HuH-7 (cell line): ENCODE measurements at regions not wholly inside any gene's neighbourhood (a gene's known extent, or its start where the extent isn't known, plus 50 kb on each side); places are given as distances from the start of the nearest gene placed in this dataset.

Experiments used
- DNase-seq: peaks from one replicate; pipeline ENCODE4 v3.0.0; 2011; ENCODE audit warnings: low spot score

- no peak for DNase-seq
Measured at GRCh38 chr12:98280152-98280551, 235.2 kb upstream of the TMPO start.

DNA sequence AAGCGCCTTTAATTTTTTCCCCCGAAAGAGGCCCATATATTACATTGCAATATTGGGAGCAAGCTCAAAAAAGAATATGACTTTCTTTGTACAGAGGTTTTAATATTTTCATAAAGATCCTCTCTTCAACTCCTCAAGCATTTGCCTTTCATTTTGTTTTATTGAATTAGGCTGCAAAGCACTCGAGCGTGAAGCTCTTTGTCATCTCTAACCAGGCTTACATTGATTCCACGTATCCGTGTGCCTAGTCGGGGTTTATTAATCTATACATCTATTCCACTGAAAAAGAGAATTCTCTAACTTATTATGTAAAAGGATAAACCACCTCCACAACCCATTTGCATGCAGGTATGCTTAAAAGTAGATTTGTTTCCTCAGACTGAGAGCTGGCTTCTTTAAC is 234.8 kb upstream of the TMPO start:
- no peak for DNase-seq

- DNase-seq, result no peak
Measured at GRCh38 chr12:98291828-98292227, 223.6 kb upstream of the TMPO start.

DNA sequence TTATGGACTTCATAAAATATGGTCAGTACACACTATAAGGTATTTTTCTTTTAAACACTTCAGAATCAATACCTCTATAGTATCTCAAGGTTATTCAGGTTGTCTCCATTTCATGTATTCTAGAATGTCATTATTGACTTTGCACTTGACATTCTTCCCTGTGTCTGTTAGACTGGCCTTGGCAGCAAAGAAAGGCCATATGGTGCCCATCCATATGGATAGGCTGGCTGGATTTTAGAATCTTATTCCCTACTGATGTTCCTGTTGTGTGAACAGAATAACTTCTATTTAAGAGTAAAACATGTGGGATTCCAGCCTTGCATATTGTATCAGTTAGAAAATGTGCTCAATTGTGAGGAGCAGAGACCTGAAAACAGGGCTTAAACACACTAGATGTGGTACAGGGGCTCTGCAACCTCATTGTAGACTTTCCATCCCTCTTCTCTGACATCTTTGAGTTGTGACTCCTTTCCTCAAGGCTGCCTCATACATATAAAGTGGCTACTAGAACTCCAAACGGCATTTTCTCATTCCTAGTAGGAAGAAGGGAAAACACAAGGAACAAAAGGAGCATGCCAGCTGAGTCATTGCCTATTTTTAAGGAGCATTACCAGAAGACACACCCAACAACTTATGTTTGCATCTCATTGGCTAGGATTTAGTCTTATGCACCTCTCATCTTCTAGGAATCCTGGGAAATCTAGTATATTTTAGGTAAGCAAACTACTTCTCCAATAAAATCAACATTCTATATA is 221.2 kb upstream of the TMPO start:
- no peak for DNase-seq

- no peak for DNase-seq
Measured at GRCh38 chr12:98295681-98296080, 219.7 kb upstream of the TMPO start.

DNA sequence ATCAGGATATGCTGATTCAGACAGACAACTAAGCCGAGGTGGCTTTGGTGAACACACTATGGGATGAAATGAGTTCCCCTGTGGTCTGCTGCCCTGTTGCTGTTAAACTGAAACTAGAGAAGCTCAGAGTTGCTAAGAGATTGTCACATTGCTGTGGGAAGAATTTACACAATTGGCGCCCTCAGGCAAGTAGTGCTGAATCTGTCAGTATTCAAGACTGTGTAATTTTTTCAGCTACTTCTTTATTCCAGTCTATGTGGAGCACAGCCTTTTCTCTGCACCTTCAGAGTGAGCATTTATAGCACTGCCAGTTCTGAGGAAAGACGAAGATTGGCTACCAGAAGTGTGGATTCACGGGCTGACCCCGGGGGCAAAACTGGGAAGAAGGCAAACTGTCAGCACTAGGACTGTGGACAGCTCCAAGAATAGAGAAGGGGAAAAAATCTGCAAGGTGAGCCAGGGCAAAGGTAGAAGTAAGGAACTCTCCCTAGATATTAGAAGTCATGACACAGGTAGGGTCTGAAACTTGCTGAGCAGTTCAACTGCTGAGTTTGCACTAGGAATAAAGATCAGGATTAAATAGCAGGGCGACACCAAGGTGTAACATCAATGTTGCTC is 218.8 kb upstream of the TMPO start:
- peak; percentile 6 for DNase-seq

GRCh38 chr12:98297538-98297937 is 217.9 kb upstream of the TMPO start:
- DNase-seq, result no peak

- no peak for DNase-seq
Measured at GRCh38 chr12:98308141-98308540, 207.2 kb upstream of the TMPO start.

DNA sequence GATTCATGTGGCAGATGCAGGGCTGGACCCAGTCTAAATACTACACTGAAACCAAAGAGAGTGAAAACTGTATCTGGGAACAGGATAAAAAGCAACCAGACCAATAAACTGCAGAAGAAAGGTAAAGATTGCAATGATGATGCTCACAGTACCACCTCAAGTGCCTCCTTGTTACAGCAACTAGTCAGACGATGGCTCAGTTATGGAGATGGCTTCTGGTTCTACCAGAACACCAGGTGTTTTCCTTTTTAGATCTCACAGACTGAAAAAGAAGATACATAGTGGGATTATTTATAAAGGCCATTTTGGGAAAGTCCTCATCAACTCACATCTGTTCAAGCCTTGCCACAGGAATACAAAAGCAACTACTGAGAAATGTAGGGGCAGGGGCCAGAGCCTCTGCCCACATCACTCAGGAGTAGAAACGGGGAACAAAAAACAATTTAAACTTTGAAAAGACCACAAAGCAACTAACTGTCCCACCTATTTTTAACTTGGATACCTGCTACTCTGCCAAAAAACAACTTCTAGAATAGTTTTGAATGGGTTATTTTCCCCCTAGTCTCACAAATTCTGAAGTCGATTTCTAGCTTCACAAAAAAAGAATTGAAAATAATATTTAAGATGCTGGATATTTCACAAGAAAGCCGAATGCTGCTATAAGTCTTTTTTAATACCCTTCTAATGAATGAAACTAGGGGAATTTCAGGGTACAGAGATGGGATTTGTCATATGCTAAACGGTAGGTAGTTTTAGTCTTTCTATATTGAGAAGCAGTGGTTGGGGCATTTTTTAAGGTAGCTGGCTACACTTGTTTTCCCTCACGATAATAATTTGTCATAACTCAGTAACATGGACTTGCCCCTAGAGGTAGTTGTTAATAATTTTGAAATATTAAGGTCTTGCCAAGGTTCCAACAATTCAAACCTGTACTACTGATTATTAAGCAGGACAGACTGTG is 197.2 kb upstream of the TMPO start:
- DNase-seq, result no peak

- DNase-seq, result no peak
Measured at GRCh38 chr12:98319716-98320425, 195.5 kb upstream of the TMPO start.

- DNase-seq, result no peak
Measured at GRCh38 chr12:98325003-98325402, 190.4 kb upstream of the TMPO start.

DNA sequence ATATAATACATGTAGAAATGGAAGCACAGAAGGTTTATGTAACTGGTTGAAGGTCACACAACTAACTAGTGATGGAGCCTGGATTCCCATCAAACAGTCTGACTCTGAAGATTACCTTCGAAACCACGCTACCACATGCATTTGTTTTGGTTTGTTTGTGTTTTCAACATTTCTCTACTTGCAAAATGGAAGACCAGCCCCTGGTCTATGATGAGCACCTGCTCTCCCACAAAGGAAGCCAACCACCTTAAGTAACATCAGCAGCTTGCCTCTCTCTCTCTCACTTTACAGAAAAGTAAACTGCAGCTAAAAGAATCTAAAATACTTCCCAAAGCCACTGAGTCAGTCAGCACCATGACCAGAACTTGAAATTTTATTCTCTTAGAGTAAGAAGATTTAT is 186.9 kb upstream of the TMPO start:
- no peak for DNase-seq

DNA sequence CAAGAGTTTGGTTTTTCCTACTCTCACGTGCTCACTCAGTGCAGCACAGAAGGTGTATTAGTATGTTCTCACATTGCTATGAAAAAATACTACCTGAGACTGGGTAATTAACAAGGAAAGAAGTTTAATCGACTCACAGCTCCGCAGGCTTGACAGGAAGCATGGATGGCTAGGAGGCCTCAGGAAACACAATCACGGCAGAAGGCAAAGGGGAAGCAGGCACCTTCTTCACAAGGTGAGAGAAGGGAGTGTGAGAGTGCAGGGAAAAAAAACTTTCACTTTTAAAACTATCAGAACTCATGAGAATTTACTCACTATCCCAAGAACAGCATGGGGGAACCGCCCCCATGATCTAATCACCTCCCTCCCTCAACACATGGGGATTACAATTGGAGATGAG is 185.8 kb upstream of the TMPO start:
- DNase-seq, result no peak

DNA sequence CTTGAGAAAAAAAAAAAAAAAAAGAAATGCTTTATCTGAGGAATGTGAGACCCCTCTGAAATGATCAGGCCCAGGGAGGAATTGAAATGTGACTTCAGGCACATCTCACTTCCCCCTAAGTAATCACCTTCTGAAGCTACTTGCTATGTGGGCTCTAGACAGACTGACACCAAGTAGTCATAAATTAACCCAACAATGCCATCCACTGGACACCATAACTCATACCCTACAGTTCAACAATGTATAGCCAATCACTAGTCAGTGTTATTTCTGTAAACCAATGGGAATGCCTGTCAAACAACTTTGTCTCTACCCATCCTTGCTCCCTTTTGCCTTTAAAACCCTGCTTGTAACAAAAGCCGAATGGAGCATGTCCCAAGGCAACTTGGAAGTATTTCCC is 182.7 kb upstream of the TMPO start:
- DNase-seq, result no peak

GRCh38 chr12:98334768-98335167 is 180.6 kb upstream of the TMPO start:
- no peak for DNase-seq

- no peak for DNase-seq
Measured at GRCh38 chr12:98341026-98341425, 174.4 kb upstream of the TMPO start.

DNA sequence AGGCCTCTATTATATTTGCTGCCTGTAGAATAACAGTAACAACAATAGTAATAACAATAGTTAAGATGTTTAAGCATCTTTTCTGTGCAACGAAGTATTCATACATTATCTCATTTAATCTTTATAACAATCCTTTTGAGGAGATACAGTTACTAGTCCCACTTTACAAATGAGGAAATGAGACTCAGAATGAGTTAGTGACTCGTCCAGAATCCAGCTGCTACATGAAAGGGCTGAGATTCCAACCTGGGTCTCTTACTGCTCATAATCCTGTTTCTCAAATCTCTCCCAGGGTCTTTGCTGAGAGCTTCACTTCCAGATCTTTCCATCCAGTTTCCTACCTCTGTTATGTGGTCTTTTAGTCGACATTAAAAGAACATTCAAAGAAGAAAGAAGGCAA is 173.7 kb upstream of the TMPO start:
- DNase-seq, result no peak

- DNase-seq, result no peak
Measured at GRCh38 chr12:98343002-98343567, 172.3 kb upstream of the TMPO start.

DNA sequence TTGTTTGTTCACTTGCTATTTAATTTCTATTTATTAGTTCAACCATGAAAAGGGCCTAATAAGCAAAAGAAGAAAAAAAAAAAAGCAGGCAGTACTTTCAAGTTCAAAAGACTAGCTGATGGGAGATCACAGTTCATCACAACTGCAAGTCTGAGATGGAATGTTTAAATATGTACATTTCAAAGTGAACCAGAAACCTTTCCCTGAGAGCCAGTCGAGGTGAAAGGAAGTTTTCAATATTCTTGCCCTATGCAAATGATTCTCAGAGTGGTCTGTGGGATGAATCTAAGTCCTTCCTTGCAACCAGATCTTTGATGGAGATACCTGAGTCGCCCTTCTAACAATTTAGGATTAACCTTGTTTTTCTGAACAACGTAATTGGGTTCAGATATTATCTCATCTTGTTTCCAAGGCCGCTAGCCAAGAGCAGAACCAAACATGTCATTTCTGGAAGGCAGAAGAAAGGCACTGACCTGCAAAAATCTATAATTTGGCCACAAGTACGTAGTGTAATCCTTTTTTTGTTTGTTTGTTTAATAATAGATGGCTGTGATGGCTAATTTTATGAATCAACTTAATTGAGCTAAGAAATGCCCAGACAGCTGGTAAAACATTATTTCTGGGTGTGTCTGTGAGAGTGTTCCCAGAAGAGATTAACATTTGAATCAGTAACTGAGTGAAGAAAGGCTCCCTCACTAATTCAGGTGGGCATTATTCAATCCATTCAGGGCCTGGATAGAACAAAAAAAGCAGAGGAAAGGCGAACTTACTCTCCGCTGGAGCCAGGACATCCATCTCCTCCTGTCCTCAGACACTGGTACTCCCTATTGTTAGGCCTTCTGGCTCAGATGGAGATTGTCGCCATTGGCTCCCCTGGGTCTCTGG is 171.1 kb upstream of the TMPO start:
- no peak for DNase-seq

- no peak for DNase-seq
Measured at GRCh38 chr12:98345308-98345876, 170.0 kb upstream of the TMPO start.
